Trophoblast cell (in vitro differentiated cells and primary cell): ENCODE measurements at regions not wholly inside any gene's neighbourhood (a gene's known extent, or its start where the extent isn't known, plus 50 kb on each side); places are given as distances from the start of the nearest gene placed in this dataset.

ENCODE experiments used
- DNase-seq, 2 donors: peaks; one replicate each; pipeline ENCODE4 v3.0.0-alpha.2; 2016
- H2AFZ ChIP-seq: 2 replicates; pipeline ENCODE4 v1.6.1; 2013; ENCODE audit warnings: low read length, moderate library complexity, mild to moderate bottlenecking; ENCODE audit not compliant: insufficient read depth, poor library complexity
- H2AK5ac ChIP-seq: 2 replicates; pipeline ENCODE4 v1.6.1; 2013; ENCODE audit warnings: mild to moderate bottlenecking, low read length
- H2BK120ac ChIP-seq: 2 replicates; pipeline ENCODE4 v1.6.1; 2013; ENCODE audit warnings: low read length, mild to moderate bottlenecking, moderate library complexity; ENCODE audit not compliant: insufficient read depth, poor library complexity
- H2BK12ac ChIP-seq: 2 replicates; pipeline ENCODE4 v1.6.1; 2013; ENCODE audit warnings: mild to moderate bottlenecking, low read length, moderate library complexity
- H2BK5ac ChIP-seq: 2 replicates; pipeline ENCODE4 v1.6.1; 2013; ENCODE audit warnings: low read length, low read depth, moderate library complexity, mild to moderate bottlenecking; ENCODE audit not compliant: poor library complexity
- H3K14ac ChIP-seq: 2 replicates; pipeline ENCODE4 v1.6.1; 2013; ENCODE audit warnings: mild to moderate bottlenecking, low read length
- H3K18ac ChIP-seq: 2 replicates; pipeline ENCODE4 v1.6.1; 2013; ENCODE audit warnings: mild to moderate bottlenecking, low read length
- H3K23ac ChIP-seq: 2 replicates; pipeline ENCODE4 v1.6.1; 2013; ENCODE audit warnings: low read length
- H3K27ac ChIP-seq: 2 replicates; pipeline ENCODE4 v1.5.1; 2013; ENCODE audit warnings: low read depth, mild to moderate bottlenecking, inconsistent platforms, low read length, moderate library complexity
- H3K27me3 ChIP-seq: 2 replicates; pipeline ENCODE4 v1.6.1; 2013; ENCODE audit warnings: inconsistent platforms, mild to moderate bottlenecking, low read length, moderate library complexity; ENCODE audit not compliant: insufficient read depth
- H3K36me3 ChIP-seq, 2 experiments: 1 replicate in 1 of 2; 2 replicates in 1 of 2; pipeline ENCODE4 v1.6.1; 2013; ENCODE audit warnings: low read length in 2 of 2, mild to moderate bottlenecking in 2 of 2, moderate library complexity in 1 of 2; ENCODE audit not compliant: insufficient read depth in 2 of 2, control insufficient read depth in 1 of 2
- H3K4ac ChIP-seq: 2 replicates; pipeline ENCODE4 v1.6.1; 2013; ENCODE audit warnings: low read depth, mild to moderate bottlenecking, low read length, moderate library complexity
- H3K4me1 ChIP-seq, 2 experiments: 1 replicate in 1 of 2; 2 replicates in 1 of 2; pipeline ENCODE4 v1.6.1; 2013; ENCODE audit warnings: low read length in 2 of 2, mild to moderate bottlenecking in 2 of 2, moderate library complexity in 1 of 2; ENCODE audit not compliant: insufficient read depth in 2 of 2, control insufficient read depth in 1 of 2
- H3K4me2 ChIP-seq: 2 replicates; pipeline ENCODE4 v1.6.1; 2013; ENCODE audit warnings: inconsistent platforms, mild to moderate bottlenecking, low read length, moderate library complexity
- H3K4me3 ChIP-seq: 2 replicates; pipeline ENCODE4 v1.5.1; 2013; ENCODE audit warnings: mild to moderate bottlenecking, low read depth, low read length, inconsistent platforms
- H3K79me1 ChIP-seq: one replicate; pipeline ENCODE4 v1.6.1; 2013; ENCODE audit warnings: low read length
- H3K79me2 ChIP-seq: 2 replicates; pipeline ENCODE4 v1.6.1; 2013; ENCODE audit warnings: low read length, mild to moderate bottlenecking; ENCODE audit not compliant: control insufficient read depth, insufficient read depth, poor library complexity
- H3K9ac ChIP-seq: 2 replicates; pipeline ENCODE4 v1.6.1; 2013; ENCODE audit warnings: mild to moderate bottlenecking, low read length
- H3K9me3 ChIP-seq: 2 replicates; pipeline ENCODE4 v1.6.1; 2013; ENCODE audit warnings: low read depth, mild to moderate bottlenecking, control low read depth, inconsistent platforms, low read length; ENCODE audit not compliant: insufficient read depth
- H4K12ac ChIP-seq: 2 replicates; pipeline ENCODE4 v1.6.1; 2013; ENCODE audit warnings: low read depth, mild to moderate bottlenecking, low read length, moderate library complexity
- H4K8ac ChIP-seq: 2 replicates; pipeline ENCODE4 v1.6.1; 2013; ENCODE audit warnings: low read depth, mild to moderate bottlenecking, low read length, moderate library complexity
- H4K91ac ChIP-seq: one replicate; pipeline ENCODE4 v1.6.1; 2013; ENCODE audit warnings: low read depth, mild to moderate bottlenecking, low read length, moderate library complexity
- WGBS: extraction: QIAGEN DNeasy Blood & Tissue Kit; methylation state at CpG from one replicate; pipeline ENCODE4 v1.1.7; 2013; ENCODE audit warnings: missing lambda C conversion rate; ENCODE audit not compliant: insufficient read length, insufficient coverage; ENCODE audit errors: extremely low coverage; 5-methylcytosine and 5-hydroxymethylcytosine counted together

DNA sequence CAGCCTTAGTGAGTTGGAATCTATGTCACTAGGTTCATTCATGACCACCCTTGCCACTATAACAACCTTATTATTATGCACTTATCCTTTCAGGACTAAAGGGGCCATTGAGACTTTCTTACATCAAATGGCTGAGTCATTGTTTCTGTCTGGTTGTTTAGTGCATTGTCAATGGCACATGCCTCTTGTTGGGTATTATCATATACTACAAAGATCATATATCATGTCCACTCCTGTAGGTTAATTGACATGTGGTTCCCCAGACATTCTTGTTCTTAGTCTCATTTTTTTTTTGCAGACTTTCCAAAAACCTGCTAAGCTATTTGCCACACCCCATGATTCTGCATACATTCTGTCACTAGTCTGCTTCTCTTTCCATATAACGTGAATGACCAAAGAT is 66.7 kb upstream of the PRDM9 start:
- no peaks in the 10 kb centered on the region for H3K36me3 ChIP-seq
- H3K4ac ChIP-seq = no peak overlapping the region
- H3K23ac ChIP-seq = no peak overlapping the region
- no peak overlapping the region for H2BK5ac ChIP-seq
- no peak overlapping the region for H4K8ac ChIP-seq
- H2AFZ ChIP-seq = no peak overlapping the region
- H3K79me2 ChIP-seq = no peaks in the 10 kb centered on the region
- H3K27ac ChIP-seq = no peak overlapping the region
- no peaks in the 10 kb centered on the region for H3K9me3 ChIP-seq
- no peak overlapping the region for H3K4me3 ChIP-seq
- no peak overlapping the region for H4K12ac ChIP-seq
- no peak overlapping the region for H3K4me2 ChIP-seq
- WGBS = no CpG with 5 or more reads among the region's 1 CpG
- no peaks in the 10 kb centered on the region for H3K27me3 ChIP-seq
- no peak overlapping the region for H2BK120ac ChIP-seq
- no peak for DNase-seq
- no peaks in the 10 kb centered on the region for H3K79me1 ChIP-seq
- no peaks in the 10 kb centered on the region for H3K4me1 ChIP-seq
- no peak overlapping the region for H2BK12ac ChIP-seq
- no peak overlapping the region for H3K9ac ChIP-seq
- no peak overlapping the region for H3K14ac ChIP-seq
- H4K91ac ChIP-seq = no peak overlapping the region
- H3K18ac ChIP-seq = no peak overlapping the region
- no peak overlapping the region for H2AK5ac ChIP-seq

DNA sequence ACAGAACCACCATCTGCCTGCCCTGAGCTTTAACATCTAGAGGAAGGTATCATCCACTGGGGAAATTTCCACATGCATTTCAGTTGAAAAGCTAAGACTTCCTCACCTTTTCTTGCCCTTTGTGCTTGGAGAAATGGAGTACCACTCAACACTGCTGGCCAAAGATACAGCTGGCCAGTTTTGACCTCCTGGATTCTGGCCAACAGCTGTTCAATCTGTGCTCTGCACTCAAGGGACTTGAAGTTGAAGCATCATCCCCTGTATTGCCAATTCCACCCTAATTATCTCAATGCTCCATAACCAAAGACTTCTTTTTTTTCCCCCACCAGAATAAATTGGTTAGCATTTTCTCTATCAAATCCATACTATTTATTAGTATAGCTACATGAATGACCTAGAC is 70.4 kb upstream of the PRDM9 start:
- Histone ChIP-seq H3K27ac (no peak overlapping the region), H2AFZ (no peak overlapping the region), H3K79me1 (no peaks in the 10 kb centered on the region), H3K18ac (no peak overlapping the region), H3K14ac (no peak overlapping the region), H3K9ac (no peak overlapping the region), H4K91ac (no peak overlapping the region), H2BK5ac (no peak overlapping the region), H4K12ac (no peak overlapping the region), H3K23ac (no peak overlapping the region), H2BK12ac (no peak overlapping the region), H3K4me3 (no peak overlapping the region), H3K9me3 (no peaks in the 10 kb centered on the region), H3K4ac (no peak overlapping the region), H2BK120ac (no peak overlapping the region), H4K8ac (no peak overlapping the region), H3K4me2 (no peak overlapping the region), H3K36me3 (no peaks in the 10 kb centered on the region), H3K79me2 (no peaks in the 10 kb centered on the region), H3K4me1 (no peaks in the 10 kb centered on the region), H3K27me3 (no peaks in the 10 kb centered on the region), H2AK5ac (no peak overlapping the region)
- no peak for DNase-seq

DNA sequence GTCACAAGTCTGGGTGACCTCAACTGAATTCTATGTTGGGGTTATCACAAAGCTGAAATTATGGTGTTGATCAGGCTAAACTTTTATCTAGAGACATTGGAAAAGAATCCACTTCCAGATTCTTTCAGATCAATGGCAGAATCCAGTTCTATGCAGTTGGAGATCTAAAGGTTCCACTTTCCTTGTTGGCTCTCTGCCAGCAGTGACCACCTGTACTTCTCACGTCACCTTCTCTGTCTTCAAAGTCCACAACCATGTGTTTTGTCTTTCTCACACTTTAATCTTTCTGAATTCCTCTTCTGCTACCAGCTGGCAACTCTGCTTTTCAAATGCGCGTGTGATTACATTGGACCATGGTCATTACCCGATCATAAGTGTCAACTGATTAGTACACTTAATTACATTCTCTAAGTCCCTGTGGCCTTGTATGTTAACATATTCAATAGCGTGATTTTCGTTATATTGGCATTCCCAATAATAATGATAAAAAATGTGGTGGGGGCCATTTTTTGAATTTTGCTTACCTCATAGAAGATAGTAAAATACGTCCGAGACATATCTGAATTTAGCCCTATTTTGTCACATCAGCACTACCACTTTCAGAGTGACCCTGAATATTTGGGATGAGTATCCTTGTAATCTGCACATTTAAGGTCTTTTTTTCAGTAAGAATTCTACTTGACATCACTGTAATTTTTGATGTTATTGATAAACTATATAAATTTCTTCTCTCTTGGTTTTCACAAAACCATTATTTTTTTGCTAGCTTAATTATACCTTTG is 73.7 kb upstream of the PRDM9 start:
- H3K23ac ChIP-seq = no peak overlapping the region
- no peak overlapping the region for H4K12ac ChIP-seq
- no peak overlapping the region for H3K4me2 ChIP-seq
- H3K9me3 ChIP-seq = no peaks in the 10 kb centered on the region
- H3K79me2 ChIP-seq = no peaks in the 10 kb centered on the region
- H3K14ac ChIP-seq = no peak overlapping the region
- WGBS = no CpG with 5 or more reads among the region's 8 CpGs
- no peak overlapping the region for H4K8ac ChIP-seq
- H3K36me3 ChIP-seq = no peaks in the 10 kb centered on the region
- H3K4ac ChIP-seq = no peak overlapping the region
- no peak overlapping the region for H3K18ac ChIP-seq
- no peaks in the 10 kb centered on the region for H3K79me1 ChIP-seq
- no peak for DNase-seq
- H3K27me3 ChIP-seq = no peaks in the 10 kb centered on the region
- no peak overlapping the region for H3K27ac ChIP-seq
- no peak overlapping the region for H4K91ac ChIP-seq
- no peak overlapping the region for H2BK120ac ChIP-seq
- no peak overlapping the region for H3K4me3 ChIP-seq
- no peak overlapping the region for H3K9ac ChIP-seq
- H3K4me1 ChIP-seq = no peaks in the 10 kb centered on the region
- no peak overlapping the region for H2BK5ac ChIP-seq
- no peak overlapping the region for H2BK12ac ChIP-seq
- no peak overlapping the region for H2AK5ac ChIP-seq
- H2AFZ ChIP-seq = no peak overlapping the region

DNA sequence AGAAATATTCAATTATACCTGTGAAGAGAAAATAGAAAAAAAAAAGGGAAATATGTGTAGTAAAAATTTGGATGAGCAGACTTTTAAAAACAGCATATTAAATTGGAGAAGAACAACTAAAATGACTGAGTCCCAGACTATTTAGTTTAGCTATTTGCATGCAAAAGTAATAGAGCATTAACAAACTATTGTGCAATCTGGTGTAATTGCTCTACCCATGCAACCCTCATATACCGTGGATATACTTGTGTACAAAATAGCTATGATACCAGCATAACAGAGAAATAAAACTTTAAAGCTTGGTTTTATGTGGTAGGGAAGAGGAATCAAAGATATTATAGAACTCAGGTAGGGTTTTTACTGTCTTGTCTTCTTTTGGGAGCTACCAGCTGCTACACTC is 78.7 kb upstream of the PRDM9 start:
- Histone ChIP-seq H3K4me3 (no peak overlapping the region), H2AFZ (no peak overlapping the region), H4K91ac (no peak overlapping the region), H3K14ac (no peak overlapping the region), H3K79me1 (no peaks in the 10 kb centered on the region), H3K9ac (no peak overlapping the region), H3K9me3 (peaks cover 2% of the 10 kb centered on the region), H3K4ac (no peak overlapping the region), H2BK5ac (no peak overlapping the region), H3K4me2 (no peak overlapping the region), H3K4me1 (no peaks in the 10 kb centered on the region), H3K27ac (no peak overlapping the region), H4K12ac (no peak overlapping the region), H3K18ac (no peak overlapping the region), H3K23ac (no peak overlapping the region), H3K79me2 (no peaks in the 10 kb centered on the region), H2BK12ac (no peak overlapping the region), H2AK5ac (no peak overlapping the region), H4K8ac (no peak overlapping the region), H2BK120ac (no peak overlapping the region), H3K36me3 (no peaks in the 10 kb centered on the region), H3K27me3 (no peaks in the 10 kb centered on the region)
- WGBS = no CpG with 5 or more reads among the region's 1 CpG
- DNase-seq = no peak
